GM12874 (cell line): ENCODE measurements at regions not wholly inside any gene's neighbourhood (a gene's known extent, or its start where the extent isn't known, plus 50 kb on each side); places are given as distances from the start of the nearest gene placed in this dataset.

Source experiments
- TF ChIP-seq, protein P1 (sequence below): IDR thresholded peaks from 2 replicates; pipeline ENCODE4 v1.5.1; 2011; ENCODE audit warnings: low read depth, mild to moderate bottlenecking, control low read depth, low read length, moderate library complexity; ENCODE audit not compliant: insufficient read depth

DNA sequence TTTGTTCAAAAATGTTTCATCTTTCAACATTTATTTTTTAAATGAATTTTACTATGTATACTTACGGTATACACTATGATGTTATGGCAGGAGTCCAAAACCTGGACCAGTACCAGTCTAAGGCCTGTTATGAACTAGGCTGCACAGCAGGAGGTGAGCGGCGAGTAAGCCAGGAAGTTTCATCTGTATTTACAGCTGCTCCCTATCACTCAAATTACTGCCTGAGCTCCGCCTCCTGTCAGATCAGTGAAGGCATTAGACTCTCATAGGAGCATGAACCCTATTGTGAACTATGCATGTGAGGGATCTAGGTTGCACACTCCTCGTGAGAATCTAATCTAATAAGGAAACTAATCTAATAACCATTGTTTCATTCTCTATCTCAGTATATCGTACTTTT lies 715.5 kb upstream of the PTPRD start:
- TF ChIP-seq, protein P1, sequence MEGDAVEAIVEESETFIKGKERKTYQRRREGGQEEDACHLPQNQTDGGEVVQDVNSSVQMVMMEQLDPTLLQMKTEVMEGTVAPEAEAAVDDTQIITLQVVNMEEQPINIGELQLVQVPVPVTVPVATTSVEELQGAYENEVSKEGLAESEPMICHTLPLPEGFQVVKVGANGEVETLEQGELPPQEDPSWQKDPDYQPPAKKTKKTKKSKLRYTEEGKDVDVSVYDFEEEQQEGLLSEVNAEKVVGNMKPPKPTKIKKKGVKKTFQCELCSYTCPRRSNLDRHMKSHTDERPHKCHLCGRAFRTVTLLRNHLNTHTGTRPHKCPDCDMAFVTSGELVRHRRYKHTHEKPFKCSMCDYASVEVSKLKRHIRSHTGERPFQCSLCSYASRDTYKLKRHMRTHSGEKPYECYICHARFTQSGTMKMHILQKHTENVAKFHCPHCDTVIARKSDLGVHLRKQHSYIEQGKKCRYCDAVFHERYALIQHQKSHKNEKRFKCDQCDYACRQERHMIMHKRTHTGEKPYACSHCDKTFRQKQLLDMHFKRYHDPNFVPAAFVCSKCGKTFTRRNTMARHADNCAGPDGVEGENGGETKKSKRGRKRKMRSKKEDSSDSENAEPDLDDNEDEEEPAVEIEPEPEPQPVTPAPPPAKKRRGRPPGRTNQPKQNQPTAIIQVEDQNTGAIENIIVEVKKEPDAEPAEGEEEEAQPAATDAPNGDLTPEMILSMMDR: no peak

DNA sequence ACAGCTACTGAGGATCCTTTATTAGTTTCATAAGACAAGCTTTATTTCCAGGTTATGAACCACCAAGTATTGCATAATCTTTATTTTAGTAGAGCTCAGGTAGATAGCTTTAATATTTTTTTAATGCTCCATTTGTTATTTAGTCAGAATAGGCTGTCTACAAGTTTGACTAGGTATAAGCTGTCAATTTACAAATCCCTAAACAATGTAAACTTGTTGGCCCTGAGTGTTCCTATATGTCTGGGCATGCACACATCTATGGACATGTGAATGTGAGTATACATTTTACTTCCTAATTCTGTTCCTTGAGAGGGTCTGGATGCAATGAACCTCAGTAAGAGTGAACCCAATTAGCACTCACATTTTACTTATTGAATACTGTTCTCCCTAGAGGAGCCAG lies 722.2 kb upstream of the PTPRD start:
- TF ChIP-seq, protein P1: no peak

DNA sequence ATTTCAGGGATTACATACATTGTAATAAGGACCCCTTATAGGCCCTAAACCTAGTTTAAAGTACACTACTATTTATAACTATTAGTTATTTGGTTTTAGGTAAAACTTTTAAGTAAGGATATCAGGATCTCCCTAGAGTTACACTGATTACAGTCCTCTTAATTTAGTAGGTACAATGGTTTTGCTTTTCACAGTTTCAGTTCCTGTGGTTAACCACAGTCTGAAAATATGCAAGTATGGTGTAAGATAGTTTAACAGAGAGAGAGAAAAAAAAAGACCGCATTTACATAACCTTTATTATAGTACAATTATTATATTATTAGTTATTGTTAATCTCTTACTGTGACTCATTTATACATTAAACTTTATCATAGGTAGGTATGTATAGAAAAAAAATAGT lies 725.3 kb upstream of the PTPRD start:
- TF ChIP-seq, protein P1: no peak

DNA sequence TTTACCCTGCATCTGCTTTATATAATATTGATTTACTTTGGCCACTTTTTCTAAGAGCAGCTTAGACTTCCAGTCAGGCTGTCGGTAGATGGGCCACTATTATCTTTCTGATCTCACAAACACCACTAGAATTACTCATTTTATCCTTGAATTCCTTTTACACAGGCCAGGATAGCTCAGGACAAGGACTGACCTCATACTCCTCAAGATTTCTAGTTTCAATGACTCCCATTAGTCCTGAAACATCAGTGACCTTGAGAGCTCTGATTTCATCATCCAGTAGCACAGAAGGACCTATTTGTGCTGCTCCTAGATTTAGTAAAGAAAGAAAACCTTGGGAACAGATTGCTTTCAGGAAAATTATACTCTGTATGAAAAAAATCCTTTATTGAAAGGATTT lies 727.9 kb upstream of the PTPRD start:
- TF ChIP-seq, protein P1: no peak

DNA sequence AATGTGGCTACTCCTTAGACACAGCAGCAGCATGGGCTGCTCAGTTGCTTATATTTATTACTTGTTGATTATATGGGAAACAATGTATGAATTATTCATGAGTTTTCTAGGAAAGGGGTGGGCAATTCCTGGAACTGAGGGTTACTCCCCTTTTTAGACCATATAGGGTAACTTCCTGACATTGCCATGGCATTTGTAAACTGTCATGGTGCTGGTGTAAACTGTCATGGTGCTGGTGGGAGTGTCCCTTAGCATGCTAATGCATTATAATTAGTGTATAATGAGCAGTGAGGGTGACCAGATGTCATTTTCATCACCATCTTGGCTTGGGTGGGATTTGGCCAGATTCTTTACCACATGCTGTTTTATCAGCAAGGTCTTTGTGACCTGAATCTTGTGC lies 734.6 kb upstream of the PTPRD start:
- TF ChIP-seq, protein P1: no peak

DNA sequence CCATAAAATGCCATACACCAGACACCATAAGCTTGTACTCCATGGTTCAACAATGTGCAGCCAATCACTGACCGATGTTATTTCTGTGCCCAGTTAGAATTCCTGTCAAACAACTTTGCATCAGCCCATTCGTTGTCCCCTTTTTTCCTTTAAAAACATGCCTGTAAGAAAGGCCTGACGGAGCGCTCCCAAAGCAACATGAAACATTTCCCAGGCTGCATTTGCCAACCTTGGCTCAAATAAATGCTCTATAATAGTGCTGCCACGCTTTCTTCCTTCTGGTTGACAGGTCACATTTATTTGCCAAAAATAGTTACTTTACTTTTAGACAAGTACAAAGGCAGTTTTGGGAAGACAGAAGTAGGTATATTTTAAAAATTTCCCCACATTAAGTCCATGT lies 735.6 kb upstream of the PTPRD start:
- TF ChIP-seq, protein P1: no peak

DNA sequence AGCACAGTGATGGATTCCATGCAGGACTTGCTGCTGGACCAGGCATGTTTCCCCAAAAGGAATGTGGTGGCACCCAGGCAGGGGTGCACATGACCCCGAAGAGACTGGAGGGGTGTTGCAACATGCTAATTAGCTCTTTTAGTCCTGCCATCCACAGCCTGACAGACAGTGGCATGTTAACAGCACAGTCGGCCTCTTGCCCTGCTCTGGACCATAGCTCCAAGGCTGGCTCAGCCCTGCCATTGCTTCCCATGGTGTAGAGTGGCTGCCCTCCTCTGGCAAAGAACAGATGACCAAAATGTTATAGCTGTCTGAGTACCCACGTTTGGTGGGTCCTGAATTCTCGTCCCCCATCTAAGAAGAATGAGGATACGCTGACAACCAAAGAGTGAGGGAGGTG lies 736.4 kb upstream of the PTPRD start:
- TF ChIP-seq, protein P1: no peak

DNA sequence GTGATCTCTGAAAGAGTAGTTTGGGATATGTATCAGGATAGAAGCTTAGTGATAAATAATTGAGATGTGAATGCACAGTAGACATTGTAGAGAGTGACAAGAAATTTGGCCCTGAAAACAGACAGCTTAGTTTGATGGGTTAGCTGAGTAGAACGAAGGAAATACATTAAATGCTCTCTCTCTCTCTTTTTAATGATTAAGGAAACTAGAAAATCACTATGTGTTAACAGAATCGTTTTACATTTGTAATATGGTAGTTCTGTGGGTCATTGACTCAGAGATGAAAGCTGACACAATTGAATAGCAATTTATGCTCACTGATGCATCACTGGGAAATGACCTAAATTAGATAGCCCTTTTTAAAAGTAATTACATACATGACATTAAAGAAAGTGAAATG lies 739.8 kb upstream of the PTPRD start:
- TF ChIP-seq, protein P1: no peak
